LNCaP clone FGC (cell line): ENCODE measurements at regions not wholly inside any gene's neighbourhood (a gene's known extent, or its start where the extent isn't known, plus 50 kb on each side); places are given as distances from the start of the nearest gene placed in this dataset.
"Not testable (repeated sequence)": the region's sequence is repeated elsewhere in the genome, so short reads cannot be mapped to it uniquely, and the experiment has no call there.

Source experiments
- DNase-seq: peaks from one replicate; pipeline ENCODE4 v3.0.0-alpha.2; 2011; ENCODE audit warnings: low read depth
- H3K4me3 ChIP-seq: 2 replicates; pipeline ENCODE4 v1.5.1; 2011; ENCODE audit warnings: mild to moderate bottlenecking, low read depth, low read length, control low read depth
- TF ChIP-seq, protein P1 (sequence below): IDR thresholded peaks from 2 replicates; pipeline ENCODE4 v1.5.1; 2012; ENCODE audit warnings: mild to moderate bottlenecking; ENCODE audit not compliant: control insufficient read depth, insufficient read depth; ENCODE audit errors: extremely low read depth

GRCh38 chr4:158356301-158356700, 146.0 kb downstream of the TMEM144 start:
- TF ChIP-seq, protein P1, sequence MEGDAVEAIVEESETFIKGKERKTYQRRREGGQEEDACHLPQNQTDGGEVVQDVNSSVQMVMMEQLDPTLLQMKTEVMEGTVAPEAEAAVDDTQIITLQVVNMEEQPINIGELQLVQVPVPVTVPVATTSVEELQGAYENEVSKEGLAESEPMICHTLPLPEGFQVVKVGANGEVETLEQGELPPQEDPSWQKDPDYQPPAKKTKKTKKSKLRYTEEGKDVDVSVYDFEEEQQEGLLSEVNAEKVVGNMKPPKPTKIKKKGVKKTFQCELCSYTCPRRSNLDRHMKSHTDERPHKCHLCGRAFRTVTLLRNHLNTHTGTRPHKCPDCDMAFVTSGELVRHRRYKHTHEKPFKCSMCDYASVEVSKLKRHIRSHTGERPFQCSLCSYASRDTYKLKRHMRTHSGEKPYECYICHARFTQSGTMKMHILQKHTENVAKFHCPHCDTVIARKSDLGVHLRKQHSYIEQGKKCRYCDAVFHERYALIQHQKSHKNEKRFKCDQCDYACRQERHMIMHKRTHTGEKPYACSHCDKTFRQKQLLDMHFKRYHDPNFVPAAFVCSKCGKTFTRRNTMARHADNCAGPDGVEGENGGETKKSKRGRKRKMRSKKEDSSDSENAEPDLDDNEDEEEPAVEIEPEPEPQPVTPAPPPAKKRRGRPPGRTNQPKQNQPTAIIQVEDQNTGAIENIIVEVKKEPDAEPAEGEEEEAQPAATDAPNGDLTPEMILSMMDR: no peak
- H3K4me3 ChIP-seq: no peak overlapping the region
- no peak for DNase-seq

- DNase-seq: peak; percentile 7
Observed at GRCh38 chr4:158367932-158368441, 153.7 kb upstream of the RXFP1 start.

DNA sequence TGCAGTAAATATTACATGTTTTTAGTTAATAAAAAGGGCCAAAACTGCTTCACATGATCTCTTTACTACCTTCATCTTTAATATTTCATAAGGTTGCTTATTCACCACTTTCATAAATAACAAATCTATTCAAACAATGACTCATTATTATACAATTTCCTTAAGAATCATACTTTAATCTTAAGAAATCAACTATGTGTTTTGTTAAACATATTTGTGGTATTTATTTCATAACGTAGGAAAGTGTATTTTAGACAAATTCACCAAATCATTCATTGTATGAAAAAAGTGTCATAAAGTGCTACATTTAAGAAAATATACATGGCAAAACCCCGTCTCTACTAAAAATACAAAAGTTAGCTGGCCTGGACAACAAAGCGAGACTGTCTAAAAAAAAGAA, 150.5 kb upstream of the RXFP1 start:
- TF ChIP-seq, protein P1: no peak
- no peak for DNase-seq
- H3K4me3 ChIP-seq: no peak overlapping the region

More at GRCh38 chr4:158367932-158368441, 153.7 kb upstream of the RXFP1 start:
- H3K4me3 ChIP-seq: not testable (repeated sequence)

DNA sequence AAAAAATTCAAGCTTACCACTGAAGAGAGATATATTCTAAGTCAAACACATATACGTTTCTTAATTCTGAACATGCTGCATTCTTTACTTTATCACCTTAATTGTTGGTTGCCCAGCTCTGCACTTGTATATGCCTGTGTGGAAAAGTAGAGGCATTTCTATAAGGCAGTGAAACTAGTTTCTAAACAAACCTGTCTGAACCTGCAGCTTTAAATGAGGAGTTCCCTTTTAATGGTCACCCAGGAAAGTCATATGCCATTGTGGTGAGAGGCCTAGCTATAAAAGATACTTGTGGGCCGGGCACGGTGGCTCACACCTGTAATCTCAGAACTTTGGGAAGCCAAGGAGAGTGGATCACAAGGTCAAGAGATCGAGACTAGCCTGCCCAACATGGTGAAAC, 147.4 kb upstream of the RXFP1 start:
- no peak for DNase-seq
- TF ChIP-seq, protein P1: no peak
- no peak overlapping the region for H3K4me3 ChIP-seq

DNA sequence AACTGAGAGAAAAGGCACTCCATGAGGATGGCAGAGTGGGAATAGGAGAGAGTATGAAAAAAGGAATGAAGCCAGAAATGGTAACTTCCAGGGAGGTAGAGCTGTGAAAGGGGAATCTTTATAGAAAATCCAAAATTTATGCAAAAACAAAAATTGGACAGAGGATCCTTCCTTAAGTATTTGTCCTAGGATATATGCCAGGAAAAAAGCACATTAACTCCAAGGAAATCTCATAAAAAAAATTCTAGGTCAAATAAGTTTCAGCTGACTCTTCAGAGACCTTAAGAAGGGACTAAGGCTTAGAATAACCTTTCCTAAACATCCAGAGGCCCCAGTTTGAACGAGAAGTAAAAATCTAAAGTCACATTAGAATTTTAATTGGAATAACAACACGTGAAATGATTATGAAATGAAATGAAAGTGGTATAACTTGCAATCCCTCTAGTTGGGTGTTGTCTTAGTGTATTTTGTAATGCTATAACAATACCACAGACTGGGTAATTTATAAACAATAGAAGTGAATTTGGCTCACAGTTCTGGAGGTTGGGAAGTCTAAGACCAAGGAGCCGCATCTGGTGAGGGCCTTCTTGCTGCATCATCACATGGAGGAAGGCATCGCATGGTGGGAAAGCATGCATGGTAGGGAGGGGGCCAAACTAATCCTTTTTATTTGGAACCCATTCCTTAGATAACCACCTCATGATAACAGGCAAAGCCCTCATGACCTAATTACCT, 145.4 kb upstream of the RXFP1 start:
- DNase-seq: peak; percentile 2
- H3K4me3 ChIP-seq: no peak overlapping the region
- TF ChIP-seq, protein P1: no peak

DNA sequence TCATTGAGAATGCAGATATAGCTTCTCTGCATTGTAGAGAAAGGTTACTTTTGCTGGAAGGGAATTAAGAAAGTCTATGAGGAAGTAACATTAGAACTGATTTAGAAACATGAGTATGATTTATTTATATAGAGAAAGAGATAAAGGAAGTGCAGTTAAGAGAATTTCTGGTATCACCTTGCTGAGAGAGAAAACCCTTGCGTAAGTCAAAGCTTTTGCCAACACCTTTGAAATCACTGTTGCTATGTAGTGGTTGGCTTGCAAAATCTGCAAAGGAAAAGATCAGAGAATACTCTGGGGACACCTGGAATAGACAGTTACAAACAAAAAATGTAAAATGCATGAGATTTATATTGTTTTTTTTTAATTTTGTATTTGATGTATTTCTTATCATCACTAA, 137.3 kb upstream of the RXFP1 start:
- no peak for DNase-seq
- no peak overlapping the region for H3K4me3 ChIP-seq
- TF ChIP-seq, protein P1: no peak

GRCh38 chr4:158395343-158395742, 126.3 kb upstream of the RXFP1 start:
- no peak for DNase-seq
- TF ChIP-seq, protein P1: no peak
- no peak overlapping the region for H3K4me3 ChIP-seq
